GM19467 (cell line): ENCODE measurements at regions not wholly inside any gene's neighbourhood (a gene's known extent, or its start where the extent isn't known, plus 50 kb on each side); places are given as distances from the start of the nearest gene placed in this dataset.

Source experiments
- ATAC-seq: cut with Tn5 transposase; IDR thresholded peaks from one replicate; pipeline ENCODE4 v1.9.1; 2021; ENCODE audit warnings: mild to moderate bottlenecking, moderate library complexity; ENCODE audit not compliant: unreplicated experiment

DNA sequence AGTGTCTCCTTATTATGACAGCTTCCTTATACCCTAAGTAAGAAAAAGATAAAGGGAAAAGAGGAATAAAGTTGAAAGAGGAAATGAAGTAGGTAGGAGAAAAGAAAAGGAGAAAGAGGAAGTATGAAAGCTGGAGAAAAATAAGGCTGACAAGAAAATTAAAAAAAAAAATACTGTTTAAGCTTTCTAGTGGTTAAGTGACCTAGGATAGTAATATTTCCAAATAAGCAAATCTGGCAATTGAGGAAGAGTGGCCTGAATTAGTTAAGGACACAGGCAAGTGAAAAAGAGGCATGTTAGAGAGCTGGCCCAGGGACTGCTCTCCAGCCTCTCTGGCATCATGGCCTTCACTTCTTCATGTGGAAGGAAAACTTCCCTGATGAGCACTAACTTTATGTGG, 76.5 kb upstream of the ADGRF1 start:
- ATAC-seq, result no peak

DNA sequence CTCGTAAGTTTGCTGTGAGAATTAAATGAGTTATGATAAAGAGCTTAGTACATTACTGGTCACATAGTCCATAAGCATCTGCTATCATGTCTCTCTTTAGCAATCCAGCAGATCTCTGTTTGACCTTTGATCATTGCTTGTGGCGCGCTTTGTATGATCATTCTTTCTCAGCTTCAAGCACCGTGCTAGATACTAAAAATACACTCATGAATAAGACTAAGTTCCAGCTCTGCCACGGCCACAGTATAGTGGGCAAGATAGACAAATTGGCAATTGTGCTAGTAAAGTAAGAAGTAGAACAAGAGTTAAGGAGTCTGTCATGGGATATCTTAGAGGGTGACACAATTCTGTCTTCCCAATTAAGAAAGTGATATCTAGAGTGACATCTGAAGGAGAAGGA, 75.2 kb upstream of the ADGRF1 start:
- ATAC-seq, result no peak

DNA sequence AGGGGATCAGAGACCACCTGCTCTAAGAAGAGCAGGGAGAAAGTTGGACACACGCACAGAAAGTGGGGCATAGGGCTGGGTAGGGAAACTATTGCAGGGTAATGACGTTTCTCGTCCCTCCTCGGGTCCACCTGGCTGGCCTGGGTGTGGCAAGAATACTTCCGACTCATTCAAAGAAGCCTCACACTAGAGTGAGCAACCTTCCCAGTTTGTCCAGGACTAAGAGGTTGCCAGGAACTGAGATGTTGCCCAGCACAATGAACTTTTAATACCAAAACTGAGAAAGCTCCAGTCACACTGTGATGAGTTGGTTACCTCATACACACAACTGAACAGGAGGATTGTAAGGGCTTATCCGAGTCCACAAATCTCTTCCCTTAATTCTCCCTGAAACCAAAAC, 74.5 kb upstream of the ADGRF1 start:
- ATAC-seq, result no peak

DNA sequence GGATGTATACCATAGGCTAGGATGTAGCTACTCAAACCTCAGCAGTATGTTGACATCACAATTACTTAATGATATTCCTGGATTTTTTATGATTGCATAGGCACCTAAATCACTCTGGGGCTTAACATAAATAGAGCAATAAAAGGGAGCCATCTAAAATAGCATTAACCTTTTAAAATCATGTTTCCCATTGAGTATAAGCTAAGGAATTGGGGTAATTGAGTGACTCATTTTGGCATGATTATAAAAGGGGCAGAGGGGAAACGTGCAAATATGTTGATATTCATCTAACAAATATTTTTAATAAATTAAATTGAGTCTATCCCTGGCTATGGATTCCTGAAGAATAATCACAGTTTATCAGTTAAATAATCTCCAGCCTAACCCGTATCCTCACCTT, 74.0 kb upstream of the ADGRF1 start:
- ATAC-seq, result no peak

DNA sequence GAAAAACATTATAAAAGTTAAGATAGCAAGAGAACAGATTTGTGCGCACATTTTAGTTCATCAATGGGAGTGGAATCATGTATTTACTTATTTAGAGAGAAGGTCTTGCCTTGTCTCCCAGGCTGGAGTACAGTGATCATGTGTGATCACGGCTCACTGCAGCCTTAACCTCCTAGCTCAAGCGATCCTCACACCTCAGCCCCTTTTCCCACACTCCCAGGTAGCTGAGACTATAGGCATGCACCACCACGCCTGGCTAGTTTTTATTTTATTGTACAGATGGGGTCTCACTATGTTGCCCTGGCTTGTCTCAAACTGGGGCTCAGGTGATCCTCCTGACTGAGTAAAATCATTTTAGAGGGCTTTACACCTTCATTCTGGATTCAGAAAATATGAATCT, 72.3 kb upstream of the ADGRF1 start:
- ATAC-seq, result no peak

DNA sequence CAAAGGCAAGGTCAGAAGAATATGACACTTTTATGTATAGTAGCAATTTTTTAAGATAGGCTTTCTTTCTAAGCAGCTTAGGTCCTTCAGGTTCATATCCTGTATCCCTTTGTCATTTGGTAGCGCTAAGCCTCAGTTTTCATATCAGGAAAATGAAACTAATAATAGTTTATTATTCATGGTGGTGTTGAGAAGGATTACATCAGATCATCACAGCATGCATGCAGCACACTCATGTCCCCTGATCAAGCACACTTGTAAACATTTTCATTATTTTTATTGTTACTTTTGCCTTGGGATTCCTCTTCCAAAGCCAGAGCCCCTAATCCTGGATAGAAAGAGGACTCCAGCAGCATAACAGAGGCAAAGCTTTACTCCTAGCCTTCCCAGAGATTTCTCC, 70.2 kb upstream of the ADGRF1 start:
- ATAC-seq, result no peak

DNA sequence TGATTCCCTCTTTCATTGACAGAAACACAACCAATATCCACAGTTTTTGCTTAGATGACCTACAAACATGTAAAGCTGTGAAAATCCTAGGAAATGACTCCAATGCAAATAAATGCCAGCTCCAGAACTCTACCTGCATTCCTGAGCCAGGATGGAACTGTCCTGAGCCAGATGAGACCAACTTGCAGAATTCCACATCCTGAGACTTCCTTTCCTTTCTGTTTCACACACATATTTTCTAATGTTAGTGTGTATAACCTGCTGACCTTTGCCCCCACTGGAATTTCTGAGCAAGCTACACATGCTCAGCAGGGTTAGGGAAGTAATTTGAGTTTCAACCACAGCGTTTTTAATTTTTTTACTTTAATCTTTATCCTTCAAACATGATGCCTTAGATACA, 69.6 kb upstream of the ADGRF1 start:
- no peak for ATAC-seq

DNA sequence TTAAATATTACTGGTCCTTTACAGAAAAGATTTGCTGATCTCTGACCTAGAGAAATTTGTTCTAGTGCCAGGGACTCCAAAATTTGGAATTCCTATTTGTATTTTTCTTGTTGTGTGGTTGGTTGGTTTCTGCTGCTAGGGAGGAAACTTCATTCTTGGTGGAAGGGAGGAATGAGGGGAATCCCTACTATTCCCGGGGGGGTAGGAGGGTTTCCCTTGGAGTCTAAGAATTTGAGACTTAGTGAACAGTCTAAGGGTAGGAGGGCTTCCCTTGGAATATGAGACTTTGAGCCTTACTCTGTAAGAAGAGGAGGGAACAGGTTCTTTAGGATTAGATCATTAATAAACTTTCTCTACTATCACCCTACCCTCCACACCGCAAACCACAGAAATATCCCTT, 67.1 kb upstream of the ADGRF1 start:
- no peak for ATAC-seq

DNA sequence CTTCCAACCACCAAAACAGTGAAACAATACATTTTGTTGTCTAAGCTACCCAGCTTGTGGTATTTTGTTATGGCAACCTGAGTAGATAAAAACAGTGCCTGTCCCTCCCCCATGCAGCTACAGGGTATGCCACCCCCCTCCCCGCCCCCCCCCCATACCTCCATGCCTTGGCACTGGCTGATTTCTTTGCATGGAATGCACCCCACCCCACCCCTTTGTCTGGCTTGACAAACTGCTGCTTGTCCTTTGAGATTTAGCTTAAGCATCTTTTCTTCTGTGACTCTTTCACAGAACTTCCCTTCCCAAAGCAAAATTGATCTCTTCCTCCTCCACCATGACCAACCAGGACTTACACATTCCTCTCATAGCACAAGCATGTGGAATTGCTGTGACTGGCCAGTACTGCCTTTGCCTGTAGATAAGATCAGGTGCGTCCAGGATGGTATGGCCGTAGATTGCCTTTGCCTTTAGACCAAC, 64.6 kb upstream of the ADGRF1 start:
- ATAC-seq, result no peak

DNA sequence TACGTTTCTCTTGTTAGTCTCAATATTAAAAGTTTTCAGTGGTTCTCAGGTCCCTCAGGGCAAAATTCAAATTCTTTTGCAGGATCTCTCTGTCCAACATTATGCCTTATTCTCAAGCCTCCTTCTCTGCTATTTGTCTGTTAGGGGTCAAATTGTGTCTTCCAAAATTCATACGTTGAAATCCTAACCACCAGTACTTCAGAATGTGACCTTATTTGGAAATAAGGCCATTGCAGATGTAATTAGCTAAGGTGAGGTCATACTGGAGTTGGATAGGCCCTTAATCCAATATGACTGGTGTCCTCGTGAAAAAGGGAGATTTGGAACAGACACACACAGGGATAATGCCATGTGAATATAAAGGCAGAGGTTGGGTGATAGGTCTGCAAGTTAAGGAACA, 64.1 kb upstream of the ADGRF1 start:
- no peak for ATAC-seq

DNA sequence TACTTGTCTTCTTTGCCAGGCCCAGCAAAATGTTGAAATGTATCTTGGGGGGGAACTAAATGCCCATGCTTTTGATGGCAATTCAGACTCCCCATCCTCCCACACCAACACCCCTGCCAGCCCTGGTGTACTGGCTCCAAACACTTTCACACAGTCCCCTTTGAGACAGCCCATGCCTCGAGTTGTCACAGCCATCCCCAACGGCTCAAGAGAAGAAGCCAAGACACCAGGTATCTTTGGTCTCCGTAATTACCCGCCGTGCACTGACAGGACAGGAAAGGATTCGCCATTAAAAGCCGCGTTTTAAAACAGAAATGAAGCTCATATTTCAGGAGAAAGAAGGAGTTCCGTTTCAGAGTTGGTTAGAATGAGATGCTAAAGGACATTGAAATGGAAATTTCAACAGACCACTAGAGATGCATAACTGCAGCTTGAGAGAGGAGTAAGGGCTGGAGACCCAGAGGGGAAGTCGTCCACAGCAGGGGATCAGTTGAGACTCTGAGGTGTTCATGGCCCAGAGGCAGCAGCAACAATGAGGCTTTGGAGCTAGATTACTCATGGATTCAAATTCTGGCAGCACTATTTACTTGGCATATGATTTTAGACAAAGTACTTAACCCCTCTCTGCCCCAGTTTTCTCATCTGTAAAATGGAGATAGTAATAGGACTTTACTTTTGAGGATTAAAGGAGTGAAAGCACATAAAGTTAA, 63.5 kb upstream of the ADGRF1 start:
- ATAC-seq, result no peak

DNA sequence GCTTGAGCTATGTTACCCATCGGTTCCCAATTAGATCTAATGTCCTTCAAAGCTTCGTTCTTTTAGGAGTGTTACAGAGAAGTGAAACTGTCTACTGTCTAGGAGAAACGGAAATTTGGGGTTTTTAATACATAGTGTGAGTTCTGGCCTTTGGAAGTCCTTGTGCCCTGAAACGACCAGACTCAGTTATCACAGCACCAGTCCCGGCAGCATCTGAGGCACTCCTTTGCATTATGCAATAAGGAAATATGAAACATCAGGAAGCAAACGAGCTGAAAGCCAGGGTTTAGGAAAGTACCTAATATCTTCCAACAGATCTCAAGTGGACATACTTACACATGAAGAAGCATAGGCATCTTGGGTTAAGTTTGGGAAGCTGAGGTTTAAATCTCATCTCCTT, 61.8 kb upstream of the ADGRF1 start:
- no peak for ATAC-seq

DNA sequence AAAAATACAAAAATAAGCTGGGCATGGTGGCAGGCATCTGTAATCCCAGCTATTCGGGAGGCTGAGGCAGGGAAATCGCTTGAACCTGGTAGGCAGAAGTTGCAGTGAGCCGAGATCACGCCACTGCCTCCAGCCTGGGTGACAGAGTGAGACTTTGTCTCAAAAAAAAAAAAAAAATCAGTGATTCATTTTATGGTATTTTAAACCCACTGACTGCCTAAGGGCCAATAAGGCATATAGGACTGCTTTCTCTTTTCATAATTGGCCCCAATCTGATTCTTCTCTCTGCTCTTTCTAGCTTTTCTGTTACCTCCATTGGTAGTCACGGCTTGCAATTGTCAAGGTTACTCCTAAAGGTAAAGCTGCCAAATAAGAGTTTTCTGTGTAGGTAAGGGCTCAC, 60.2 kb upstream of the ADGRF1 start:
- ATAC-seq, result no peak

DNA sequence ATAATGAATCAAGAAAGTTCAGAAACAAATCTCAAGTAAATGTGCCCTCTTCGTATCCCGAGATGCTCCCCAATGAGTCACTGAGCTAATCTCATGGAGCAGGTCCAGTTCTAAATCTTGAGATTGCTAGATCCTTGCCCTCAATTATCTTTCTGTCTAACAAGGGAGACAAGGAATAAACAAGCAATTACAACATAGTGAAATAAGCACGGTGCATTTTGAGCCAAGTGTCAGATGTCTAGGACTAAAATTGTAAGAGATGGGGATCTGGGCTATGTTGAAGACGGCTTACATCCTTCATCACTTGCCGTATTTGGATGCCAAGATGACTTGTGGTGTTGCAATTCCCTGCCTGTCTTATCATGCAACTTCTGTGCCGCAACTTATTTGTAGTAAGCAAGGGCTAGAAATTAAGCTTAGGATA, 56.5 kb upstream of the ADGRF1 start:
- ATAC-seq, result no peak

DNA sequence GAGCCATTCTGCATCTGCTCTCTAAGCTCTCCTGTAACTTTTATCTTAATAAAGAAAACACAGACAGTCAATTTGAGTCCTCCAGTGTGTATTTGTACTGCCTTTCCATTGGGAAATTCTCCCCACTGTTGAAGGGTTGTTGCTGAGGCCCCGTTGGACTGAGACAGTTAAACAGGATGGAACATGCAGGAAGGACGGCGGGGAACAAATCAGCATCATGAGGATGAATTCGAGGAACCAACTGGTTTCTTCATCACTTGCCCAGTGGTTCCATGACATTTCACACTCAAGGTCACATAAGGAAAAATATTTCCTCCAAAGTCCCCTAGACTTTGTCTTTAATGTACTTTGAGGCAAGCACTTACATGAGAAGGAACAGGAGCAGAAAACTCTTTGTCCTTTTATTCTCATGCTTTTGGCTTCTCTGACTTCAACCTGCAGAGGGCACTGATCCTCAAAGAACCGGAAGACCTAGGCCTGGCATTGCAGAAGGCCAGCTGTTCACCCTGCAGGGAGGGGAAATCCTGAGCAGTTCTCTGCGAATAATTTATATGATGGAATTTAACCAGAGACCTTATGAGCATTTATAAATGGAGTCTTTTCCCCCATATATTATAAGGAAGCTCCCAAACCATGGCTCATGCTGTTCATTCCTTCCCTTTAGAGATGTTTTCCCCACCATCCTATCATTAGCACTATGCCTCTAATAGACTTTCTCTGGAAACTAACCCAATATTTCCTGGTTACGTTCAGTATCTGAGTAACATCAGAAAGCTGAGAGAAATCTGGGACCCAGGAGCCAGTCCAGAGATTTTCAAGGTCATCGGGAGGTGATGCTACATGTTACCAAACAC, 55.2 kb upstream of the ADGRF1 start:
- ATAC-seq, result peak; percentile 92

DNA sequence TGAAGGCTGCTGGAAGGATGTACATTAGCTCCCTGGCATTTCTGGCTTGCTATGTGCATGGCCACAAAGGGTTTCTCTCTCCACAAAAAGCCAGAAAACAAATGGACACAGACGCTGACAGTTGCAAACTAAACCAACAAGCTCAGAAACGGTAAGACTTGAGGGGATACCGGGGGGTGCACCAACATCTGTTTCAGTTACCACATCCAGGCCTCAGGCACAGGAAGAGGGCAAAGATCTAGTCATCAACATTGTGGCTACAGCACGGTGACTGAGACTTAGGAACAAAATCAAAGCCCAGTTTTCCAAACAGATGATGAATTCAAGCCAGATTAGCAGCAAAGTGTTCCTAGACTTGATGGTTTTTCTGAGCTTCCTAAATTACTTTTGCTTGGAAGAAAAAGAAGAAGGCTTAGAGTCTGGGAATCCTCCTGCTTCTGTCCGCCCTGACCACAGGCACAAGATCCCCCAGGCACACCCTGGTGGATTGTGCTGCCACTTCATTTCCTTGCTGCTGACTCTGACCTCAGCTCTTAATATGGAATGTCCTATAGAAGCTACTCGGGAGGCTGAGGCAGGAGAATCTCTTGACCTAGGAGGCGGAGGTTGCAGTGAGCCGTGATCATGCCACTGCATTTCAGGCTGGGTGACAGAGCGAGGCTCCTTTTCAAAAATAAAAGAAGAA, 54.2 kb upstream of the ADGRF1 start:
- ATAC-seq, result no peak

DNA sequence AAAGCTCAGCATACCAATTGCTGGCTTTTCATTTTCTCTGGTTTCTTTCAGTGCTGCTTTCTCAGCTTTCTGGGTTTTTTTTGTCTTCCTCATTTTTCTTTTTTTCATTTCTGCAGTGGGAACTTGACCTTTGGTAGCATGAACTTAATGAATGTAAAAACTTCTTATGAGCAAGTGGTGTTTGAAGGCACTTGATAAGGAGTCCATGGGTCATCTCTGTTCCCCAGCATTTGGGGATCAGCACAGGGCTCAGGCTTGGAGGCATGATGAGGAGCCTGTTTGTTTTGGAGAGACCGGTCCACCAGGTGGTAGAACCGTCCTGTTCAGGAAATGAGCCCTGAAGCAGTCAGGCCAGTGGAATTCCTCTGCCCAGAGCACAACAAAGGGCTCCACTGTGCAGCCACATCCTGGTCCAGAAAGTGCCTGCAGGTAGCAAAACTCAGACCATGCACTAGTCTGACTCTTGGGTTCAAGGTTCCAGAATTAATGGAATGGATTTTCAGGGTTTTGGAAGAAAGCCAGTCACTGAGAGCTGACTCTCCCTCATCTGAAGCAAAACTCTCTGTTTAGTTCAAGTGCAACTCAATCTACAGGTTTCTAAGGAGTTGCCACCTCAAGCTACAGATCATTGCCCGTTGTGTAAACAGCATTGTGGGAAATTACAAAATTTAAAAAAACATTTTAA, 52.3 kb upstream of the ADGRF1 start:
- no peak for ATAC-seq

DNA sequence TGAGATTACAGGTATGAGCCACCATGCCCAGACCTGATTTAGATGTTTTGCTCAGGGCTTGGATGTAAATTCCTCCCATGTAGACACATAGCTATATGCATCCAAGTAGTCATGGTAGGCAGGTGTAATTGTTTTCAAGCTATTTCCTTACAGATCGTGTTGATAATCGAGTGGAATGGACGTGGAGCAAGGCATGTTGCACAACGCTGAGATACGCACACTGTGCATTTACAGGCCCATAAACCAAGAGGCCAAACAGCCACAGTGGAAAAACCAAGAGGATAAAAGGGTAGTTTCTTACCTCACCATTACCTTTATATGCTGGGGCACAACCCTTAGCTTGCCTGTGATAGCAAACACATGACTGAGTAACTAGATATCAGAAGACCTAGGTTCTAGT, 51.0 kb upstream of the ADGRF1 start:
- no peak for ATAC-seq

DNA sequence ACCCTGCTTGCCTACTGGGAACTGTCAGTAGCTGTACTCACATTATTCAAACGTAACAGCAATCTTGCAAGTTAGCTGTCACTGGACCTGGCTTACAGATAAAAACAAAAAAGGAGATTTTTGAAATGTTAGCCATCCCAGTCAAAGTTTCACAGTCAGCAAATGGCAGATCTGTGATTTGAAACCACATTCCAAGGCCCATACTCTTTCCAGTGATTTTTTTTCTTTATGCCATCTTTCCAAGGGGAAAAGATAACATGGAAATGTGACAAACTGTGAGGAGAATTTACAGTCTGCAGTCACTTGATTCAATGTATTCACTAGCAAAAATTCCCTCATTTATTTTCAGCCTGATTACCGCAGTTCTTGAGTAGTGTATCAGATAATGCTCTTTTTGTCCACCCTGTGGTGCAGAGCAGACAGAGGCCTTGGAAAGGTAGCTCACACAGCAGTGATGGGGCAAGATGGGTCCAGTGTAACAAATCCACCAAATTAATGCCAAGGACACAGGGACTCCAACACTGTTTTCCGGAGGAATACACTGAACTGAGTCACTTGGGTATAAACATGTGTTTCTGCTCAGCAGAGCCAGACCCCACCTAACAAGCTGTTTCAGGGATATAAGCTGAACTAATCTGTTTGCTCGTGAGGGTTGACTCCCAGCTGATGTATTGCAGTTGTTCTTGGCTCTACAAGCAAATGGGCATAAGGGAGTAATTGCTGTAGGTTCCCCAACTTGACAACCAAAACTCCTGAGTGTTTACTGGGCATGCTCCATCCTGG, 49.9 kb upstream of the ADGRF1 start:
- ATAC-seq, result no peak
